ENCODE measurements at regions not wholly inside any gene's neighbourhood (a gene's known extent, or its start where the extent isn't known, plus 50 kb on each side); places are given as distances from the start of the nearest gene placed in this dataset.
"Not testable (repeated sequence)": the region's sequence is repeated elsewhere in the genome, so short reads cannot be mapped to it uniquely, and the experiment has no call there.

DNA sequence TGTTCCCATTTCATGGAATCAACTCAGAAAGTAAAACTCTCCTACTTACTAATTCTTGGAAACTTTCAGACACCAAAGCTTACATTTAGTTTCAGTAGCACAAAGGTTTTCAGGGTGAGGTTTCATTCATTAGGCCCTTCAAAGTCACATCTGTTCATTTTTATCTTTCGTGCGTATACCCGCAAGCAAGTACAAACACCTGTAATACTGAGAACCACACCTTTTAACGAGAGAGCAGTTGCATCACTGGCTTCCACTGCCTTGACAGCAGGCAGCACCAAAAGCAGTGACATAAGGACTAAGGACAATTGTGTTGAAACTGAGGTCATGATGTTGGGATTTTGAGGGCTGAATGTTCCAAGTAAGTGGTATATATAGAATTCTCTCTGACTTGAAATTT is 60.5 kb downstream of the GOLGA6L22 start:
- not testable (repeated sequence) for H3K4me3 Mint-ChIP-seq; DNase-seq (ENCODE audit: low spot score in 2 of 2, unreplicated experiment in 2 of 2); H3K36me3 Mint-ChIP-seq; H3K4me1 Mint-ChIP-seq; H3K9me3 Mint-ChIP-seq; H3K27me3 Mint-ChIP-seq (ENCODE audit: low read depth); H3K27ac Mint-ChIP-seq

- H3K27me3 Mint-ChIP-seq (ENCODE audit: low read depth); H3K36me3 Mint-ChIP-seq; H3K4me1 Mint-ChIP-seq: not testable (repeated sequence)
These were observed 67.8 kb downstream of the GOLGA6L22 start for GRCh38 chr15:22526537-22526936.

DNA sequence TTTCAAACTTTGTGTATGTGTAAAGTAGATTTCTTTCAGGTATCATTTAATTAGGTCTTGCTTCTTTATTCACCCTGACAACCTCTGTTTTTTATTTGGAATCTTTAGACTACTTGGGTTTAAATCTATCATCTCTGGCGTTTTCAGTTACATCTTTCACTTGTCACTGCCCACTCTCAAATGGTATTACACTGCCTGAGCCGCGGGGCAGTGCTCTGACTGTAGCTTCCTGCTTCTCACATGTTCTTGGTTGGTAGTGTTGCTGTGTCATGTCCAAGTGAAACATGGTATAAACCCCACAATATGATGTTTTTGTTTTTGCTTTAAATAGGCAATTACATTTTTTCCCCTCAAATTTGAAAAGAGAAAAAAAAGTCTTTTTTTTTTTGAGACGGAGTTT is 68.3 kb downstream of the GOLGA6L22 start:
- H3K4me3 Mint-ChIP-seq; H3K9me3 Mint-ChIP-seq; H3K27me3 Mint-ChIP-seq (ENCODE audit: low read depth); H3K36me3 Mint-ChIP-seq; H3K27ac Mint-ChIP-seq; DNase-seq (ENCODE audit: low spot score in 2 of 2, unreplicated experiment in 2 of 2); H3K4me1 Mint-ChIP-seq: not testable (repeated sequence)

More at GRCh38 chr15:22526537-22526936, 67.8 kb downstream of the GOLGA6L22 start:
- not testable (repeated sequence) for H3K4me3 Mint-ChIP-seq; DNase-seq (ENCODE audit: low spot score in 2 of 2, unreplicated experiment in 2 of 2); H3K9me3 Mint-ChIP-seq; H3K27ac Mint-ChIP-seq

DNA sequence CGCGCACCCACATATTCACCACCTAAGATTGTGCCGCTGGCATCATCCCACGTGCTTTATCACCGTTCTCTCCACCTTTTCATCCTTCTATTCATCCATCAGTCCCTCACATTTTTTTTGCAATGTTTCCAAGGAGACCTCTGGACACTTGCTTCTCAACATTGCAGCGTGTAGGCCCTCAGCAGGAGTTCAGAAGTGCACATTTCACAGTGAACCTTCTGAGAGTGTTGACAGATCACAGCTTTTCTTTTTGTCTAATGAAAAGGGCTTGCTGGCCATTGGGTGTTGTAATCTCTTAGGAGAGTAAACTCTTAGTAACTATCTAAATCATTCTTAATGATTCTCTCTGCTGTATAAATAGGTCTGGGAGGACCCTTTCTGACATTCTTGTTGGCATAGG is 70.5 kb downstream of the GOLGA6L22 start:
- H3K4me1 Mint-ChIP-seq, H3K27ac Mint-ChIP-seq, H3K4me3 Mint-ChIP-seq: not testable (repeated sequence)

GRCh38 chr15:22559701-22560100 is 101.0 kb downstream of the GOLGA6L22 start:
- H3K27ac Mint-ChIP-seq; H3K4me3 Mint-ChIP-seq; H3K36me3 Mint-ChIP-seq; H3K27me3 Mint-ChIP-seq (ENCODE audit: low read depth); H3K4me1 Mint-ChIP-seq; DNase-seq (ENCODE audit: low spot score in 2 of 2, unreplicated experiment in 2 of 2); H3K9me3 Mint-ChIP-seq: not testable (repeated sequence)

More for the DNA sequence above, 70.5 kb downstream of the GOLGA6L22 start:
- not testable (repeated sequence) for DNase-seq (ENCODE audit: low spot score in 2 of 2, unreplicated experiment in 2 of 2); H3K36me3 Mint-ChIP-seq; H3K9me3 Mint-ChIP-seq; H3K27me3 Mint-ChIP-seq (ENCODE audit: low read depth)

DNA sequence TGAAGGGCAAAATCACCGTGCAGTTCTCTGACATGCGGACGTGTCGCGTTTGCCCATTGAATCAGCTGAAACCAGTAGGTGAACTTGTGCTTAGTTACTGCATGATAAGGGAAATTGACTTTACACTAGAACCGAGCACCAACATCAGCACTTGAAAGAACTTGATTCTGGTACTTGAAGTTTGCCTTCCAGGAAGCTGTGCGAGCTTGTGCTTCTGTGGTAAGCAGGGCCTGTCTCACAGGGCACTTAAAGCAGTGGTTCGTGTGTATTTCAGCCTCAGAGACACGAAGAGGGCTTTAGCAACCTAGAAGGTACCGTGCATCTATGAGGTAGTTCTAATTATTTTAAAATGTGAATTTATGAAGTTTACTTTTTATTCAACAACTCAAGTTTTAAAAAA is 103.0 kb downstream of the GOLGA6L22 start:
- not testable (repeated sequence) for H3K4me3 Mint-ChIP-seq; DNase-seq (ENCODE audit: low spot score in 2 of 2, unreplicated experiment in 2 of 2); H3K27me3 Mint-ChIP-seq (ENCODE audit: low read depth); H3K36me3 Mint-ChIP-seq; H3K27ac Mint-ChIP-seq; H3K4me1 Mint-ChIP-seq; H3K9me3 Mint-ChIP-seq

- not testable (repeated sequence) for H3K27me3 Mint-ChIP-seq (ENCODE audit: low read depth)
These were observed 107.8 kb downstream of the GOLGA6L22 start for GRCh38 chr15:22566510-22566909.

GRCh38 chr15:22569486-22569885 is 110.8 kb downstream of the GOLGA6L22 start:
- not testable (repeated sequence) for H3K36me3 Mint-ChIP-seq; H3K27me3 Mint-ChIP-seq (ENCODE audit: low read depth); DNase-seq (ENCODE audit: low spot score in 2 of 2, unreplicated experiment in 2 of 2); H3K4me3 Mint-ChIP-seq; H3K9me3 Mint-ChIP-seq; H3K27ac Mint-ChIP-seq; H3K4me1 Mint-ChIP-seq

More at GRCh38 chr15:22566510-22566909, 107.8 kb downstream of the GOLGA6L22 start:
- not testable (repeated sequence) for H3K36me3 Mint-ChIP-seq; H3K9me3 Mint-ChIP-seq; DNase-seq (ENCODE audit: low spot score in 2 of 2, unreplicated experiment in 2 of 2); H3K27ac Mint-ChIP-seq; H3K4me3 Mint-ChIP-seq; H3K4me1 Mint-ChIP-seq

- DNase-seq (ENCODE audit: low spot score in 2 of 2, unreplicated experiment in 2 of 2); H3K36me3 Mint-ChIP-seq; H3K27ac Mint-ChIP-seq; H3K4me3 Mint-ChIP-seq; H3K27me3 Mint-ChIP-seq (ENCODE audit: low read depth); H3K9me3 Mint-ChIP-seq; H3K4me1 Mint-ChIP-seq: not testable (repeated sequence)
These were observed 113.5 kb downstream of the GOLGA6L22 start for GRCh38 chr15:22572152-22572735.

DNA sequence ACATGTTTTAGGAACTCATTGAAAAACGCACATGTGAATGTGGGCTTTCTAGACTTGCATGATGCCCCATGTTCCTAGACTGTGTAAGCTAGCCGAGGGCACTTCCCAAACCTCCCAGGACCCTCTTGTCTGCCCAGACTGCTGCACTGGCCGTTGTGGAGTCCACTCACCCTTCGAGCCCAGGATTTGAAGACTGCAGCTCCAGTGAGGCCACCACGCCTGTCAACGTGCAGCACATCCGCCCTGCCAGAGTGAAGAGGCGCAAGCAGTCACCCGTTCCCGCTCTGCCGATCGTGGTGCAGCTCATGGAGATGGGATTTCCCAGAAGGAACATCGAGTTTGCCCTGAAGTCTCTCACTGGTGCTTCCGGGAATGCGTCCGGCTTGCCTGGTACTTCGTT is 114.1 kb downstream of the GOLGA6L22 start:
- DNase-seq (ENCODE audit: low spot score in 2 of 2, unreplicated experiment in 2 of 2); H3K27me3 Mint-ChIP-seq (ENCODE audit: low read depth); H3K4me1 Mint-ChIP-seq; H3K36me3 Mint-ChIP-seq; H3K9me3 Mint-ChIP-seq; H3K27ac Mint-ChIP-seq; H3K4me3 Mint-ChIP-seq: not testable (repeated sequence)

DNA sequence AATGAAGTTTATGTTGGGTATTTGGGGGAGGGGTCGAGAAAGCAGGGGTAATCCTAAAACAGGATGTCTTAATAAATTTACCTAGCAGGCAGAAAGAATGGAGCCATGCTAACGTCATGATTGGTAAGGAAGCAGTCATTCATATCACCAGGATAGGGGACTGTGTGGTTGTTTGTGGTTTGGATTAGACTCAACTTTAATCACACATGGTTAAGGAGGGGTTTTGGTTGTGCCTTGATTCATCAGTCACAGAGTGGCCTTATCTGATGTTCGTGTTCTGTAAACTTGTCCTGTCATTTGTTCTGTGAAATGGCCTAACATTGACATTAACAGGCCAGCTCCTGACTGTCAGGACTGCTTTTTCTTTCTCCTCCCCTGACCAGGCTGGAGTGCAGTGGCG is 119.1 kb downstream of the GOLGA6L22 start:
- not testable (repeated sequence) for H3K4me1 Mint-ChIP-seq; H3K27ac Mint-ChIP-seq; H3K9me3 Mint-ChIP-seq; H3K4me3 Mint-ChIP-seq; H3K27me3 Mint-ChIP-seq (ENCODE audit: low read depth); H3K36me3 Mint-ChIP-seq; DNase-seq (ENCODE audit: low spot score in 2 of 2, unreplicated experiment in 2 of 2)

- not testable (repeated sequence) for H3K27ac Mint-ChIP-seq; DNase-seq (ENCODE audit: low spot score in 2 of 2, unreplicated experiment in 2 of 2); H3K9me3 Mint-ChIP-seq; H3K27me3 Mint-ChIP-seq (ENCODE audit: low read depth); H3K4me3 Mint-ChIP-seq; H3K36me3 Mint-ChIP-seq; H3K4me1 Mint-ChIP-seq
These were observed 120.5 kb downstream of the GOLGA6L22 start for GRCh38 chr15:22579213-22579612.

- not testable (repeated sequence) for H3K4me3 Mint-ChIP-seq; H3K27me3 Mint-ChIP-seq (ENCODE audit: low read depth); H3K36me3 Mint-ChIP-seq; H3K27ac Mint-ChIP-seq; DNase-seq (ENCODE audit: low spot score in 2 of 2, unreplicated experiment in 2 of 2); H3K9me3 Mint-ChIP-seq; H3K4me1 Mint-ChIP-seq
These were observed 128.7 kb downstream of the GOLGA6L22 start for GRCh38 chr15:22587391-22587790.

GRCh38 chr15:22598552-22598951 is 139.8 kb downstream of the GOLGA6L22 start:
- H3K4me1 Mint-ChIP-seq; H3K9me3 Mint-ChIP-seq; H3K27ac Mint-ChIP-seq; DNase-seq (ENCODE audit: low spot score in 2 of 2, unreplicated experiment in 2 of 2); H3K36me3 Mint-ChIP-seq; H3K27me3 Mint-ChIP-seq (ENCODE audit: low read depth); H3K4me3 Mint-ChIP-seq: not testable (repeated sequence)
